Stimulated activated CD4-positive, alpha-beta T cell treated with anti-CD3 and anti-CD28 coated beads, Interleukin-2, amount 100 ng/mL, for 24 hours (primary cell): ENCODE measurements at regions not wholly inside any gene's neighbourhood (a gene's known extent, or its start where the extent isn't known, plus 50 kb on each side); places are given as distances from the start of the nearest gene placed in this dataset.
"Not testable (repeated sequence)": the region's sequence is repeated elsewhere in the genome, so short reads cannot be mapped to it uniquely, and the experiment has no call there.

ENCODE experiments used
- DNase-seq, 2 donors: peaks; one replicate each; pipeline ENCODE4 v3.0.0-alpha.2; 2020

DNA sequence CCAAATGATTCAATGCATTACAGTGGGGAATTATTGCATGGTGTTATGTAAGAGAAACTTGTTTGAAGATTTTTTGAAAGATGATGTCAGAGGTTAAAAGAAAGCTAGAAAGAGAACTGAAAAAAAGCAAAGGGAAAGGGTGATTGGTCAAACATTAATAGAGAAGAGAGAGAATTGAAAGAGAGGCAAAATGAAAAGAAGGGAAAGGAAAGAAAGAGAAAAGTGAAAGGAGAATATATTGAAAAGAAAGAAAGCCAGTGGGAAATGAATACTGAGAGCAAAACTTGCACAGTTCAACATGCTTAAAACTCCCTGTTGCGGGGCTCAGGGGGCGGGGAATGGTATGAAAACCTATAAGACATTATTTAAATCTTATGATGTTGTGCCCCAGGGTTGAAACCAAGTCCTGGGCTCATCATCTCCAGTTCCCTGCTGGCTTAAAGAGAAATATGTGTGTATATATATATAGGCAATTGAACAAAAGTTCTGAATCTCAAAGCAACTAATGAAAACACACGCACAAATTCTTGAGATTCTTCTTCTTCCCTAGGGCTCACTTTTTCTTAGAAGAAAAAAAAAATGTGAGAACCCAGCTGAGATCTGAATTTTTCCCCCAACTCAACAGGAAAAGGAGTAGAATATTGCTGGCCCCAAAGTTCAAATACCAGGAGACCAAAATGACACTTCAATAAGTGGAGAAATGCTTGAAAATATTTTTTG is 2045.9 kb upstream of the CELF4 start:
- no peak for DNase-seq

DNA sequence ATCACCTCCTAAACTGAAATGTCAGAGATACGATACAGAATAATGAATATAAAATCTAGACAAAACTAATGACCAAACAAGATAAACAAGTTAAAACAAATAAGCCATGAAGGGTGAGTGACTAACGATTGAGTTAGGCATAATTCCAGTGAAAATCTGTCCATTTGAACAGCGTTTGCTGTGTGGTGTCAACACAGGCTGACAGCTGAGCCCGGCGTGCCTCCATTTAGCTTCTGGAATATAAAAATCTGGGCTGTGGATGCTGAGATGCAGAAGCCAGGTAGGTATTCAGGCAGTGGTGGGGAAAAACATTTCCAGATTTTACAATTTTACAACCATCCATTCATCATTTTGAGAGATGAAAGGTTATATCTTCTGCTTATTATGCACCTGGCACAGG is 2041.4 kb upstream of the CELF4 start:
- no peak for DNase-seq

DNA sequence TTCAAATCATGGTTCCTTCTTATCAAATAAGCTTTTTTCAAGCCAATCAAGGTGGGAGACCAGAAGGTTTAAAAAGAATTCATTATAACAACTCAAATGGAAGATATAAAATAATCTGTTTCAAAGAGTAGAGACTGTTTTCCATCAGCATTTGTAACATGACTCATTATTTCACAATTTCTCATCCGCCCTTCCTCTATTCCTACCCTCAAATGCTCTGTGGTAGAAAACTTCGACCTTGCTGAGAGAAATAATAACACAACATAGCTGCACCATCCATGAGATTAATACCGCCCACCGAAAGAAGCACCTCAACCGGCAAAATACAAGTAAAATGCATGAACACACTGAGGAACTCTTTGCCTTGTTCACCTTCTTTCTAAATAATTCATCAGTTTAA is 2039.2 kb upstream of the CELF4 start:
- DNase-seq = no peak

DNA sequence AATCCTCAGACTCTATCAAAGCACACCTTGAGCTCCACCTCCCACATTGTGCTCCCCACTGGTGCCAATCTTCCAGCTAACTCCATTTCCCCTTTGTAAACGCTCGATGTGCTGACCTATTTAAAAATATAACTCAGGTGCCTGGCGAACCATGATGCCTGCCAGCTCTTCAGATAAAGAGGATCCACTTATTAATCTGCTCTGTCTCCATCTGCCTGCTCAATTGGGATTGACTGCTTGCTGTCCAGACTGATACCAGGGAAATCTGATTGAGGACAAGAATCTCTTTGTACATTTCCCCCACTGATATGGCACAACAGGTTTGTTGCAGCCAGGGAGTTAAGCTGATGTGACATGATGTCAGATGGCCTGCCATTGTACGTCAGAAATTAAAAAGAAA is 2036.5 kb upstream of the CELF4 start:
- no peak for DNase-seq

DNA sequence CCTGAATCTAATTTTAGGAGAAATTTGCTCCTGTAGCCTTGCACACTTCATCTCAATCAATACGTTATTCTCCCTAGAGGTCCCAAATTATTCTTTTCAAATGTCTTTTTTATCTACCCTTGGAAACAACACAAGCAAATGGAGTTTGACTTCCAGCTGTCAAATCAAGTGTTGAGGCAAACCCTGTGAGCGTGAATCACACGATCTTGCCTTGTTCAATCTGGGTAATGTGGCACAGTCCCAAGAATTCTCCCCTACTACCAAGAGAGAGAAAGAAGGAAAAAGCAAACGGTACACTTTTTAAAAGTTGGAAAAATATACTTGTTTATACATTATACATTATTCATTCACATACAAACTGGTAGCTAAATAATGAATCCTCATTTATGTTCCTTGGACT is 2035.3 kb upstream of the CELF4 start:
- DNase-seq = no peak

DNA sequence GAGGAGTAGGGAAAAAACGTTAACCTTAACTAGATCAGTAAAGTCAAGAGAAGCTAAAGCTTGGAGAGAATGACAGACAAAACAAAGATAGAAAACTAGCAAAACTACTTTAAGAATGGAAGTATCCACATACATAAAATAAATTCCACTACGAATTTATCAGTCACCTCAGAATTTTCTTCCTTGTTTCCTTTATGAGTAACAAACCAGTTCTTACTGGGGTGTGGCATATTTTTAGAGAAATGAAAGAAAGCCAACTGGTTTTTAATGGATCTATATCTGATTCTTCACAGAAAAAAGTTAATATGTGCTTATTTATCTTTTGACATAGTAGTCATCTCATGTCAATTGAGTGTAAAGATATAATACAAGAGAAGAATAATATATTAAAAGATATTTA is 2033.7 kb upstream of the CELF4 start:
- DNase-seq = no peak

DNA sequence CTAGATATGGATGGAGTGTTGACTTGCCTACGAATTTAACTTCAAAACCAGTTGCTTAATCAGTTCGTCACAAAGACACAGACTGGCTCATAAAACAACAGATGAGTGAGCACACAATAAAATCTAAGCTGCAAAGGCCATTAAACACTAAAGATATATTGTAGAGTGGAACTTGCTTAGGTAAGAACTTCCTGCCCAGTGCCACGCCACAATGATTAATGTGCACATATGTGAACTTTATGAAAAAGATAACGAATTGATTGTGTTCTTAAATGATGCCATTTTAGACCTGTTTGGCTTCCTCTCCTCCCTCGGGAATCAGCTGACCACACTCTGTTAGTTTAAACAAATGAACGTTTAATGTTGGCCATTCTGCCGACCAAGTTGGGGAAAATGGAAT is 2031.3 kb upstream of the CELF4 start:
- DNase-seq = no peak

DNA sequence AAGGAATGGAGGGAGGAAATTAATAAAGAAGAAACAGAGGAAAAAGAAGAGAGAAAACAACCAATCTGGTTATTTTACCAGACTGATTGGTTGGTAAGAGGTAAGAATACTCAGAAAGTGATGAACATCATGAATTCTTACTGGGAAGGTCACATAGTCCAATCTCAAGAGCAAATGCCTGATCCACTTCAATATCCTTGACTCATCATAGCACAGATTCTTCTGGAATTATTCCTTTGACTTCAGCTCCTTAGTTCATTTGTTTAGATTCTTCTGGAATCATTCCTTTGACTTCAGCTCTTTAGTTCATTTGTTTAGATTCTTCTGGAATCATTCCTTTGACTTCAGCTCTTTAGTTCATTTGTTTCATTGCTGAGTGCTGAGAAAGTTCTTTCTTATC is 2030.6 kb upstream of the CELF4 start:
- DNase-seq = no peak

DNA sequence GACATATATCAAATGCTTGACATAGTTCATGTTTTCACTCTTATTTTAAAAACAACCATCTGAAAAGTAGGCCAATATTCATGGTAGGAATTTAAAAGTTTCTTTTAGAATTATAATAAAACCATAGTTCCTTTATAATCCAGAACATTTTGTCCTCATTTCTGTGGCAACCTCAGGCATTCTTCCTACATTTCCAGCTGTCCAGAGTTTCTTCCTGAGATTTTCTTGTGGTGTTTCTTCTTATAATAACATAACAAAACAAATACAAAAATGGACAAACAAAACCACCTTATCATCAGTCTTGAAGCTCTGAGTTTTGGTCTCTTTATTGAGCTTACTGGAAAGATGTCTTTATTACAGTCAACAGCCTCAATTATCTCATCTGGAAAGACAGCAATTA is 2028.6 kb upstream of the CELF4 start:
- DNase-seq = no peak

DNA sequence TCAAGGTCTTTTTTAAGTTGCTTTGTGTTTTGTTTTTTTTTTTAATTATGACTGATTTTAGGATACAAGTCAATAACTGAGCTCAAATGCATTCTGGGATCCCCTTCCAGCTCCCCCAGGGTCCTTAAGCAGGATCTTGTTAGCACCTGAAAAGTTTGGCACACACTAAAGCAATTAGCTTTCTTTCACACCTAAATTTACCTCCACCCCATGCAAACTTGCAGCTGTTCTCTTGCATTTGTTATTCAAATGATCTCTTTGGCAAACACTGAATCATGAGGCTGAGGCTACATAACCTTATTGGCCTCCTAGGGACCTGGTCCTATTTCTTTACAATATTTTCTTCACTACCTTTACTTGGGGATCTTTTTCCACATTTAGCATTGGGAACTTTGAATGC is 2026.1 kb upstream of the CELF4 start:
- DNase-seq = no peak

DNA sequence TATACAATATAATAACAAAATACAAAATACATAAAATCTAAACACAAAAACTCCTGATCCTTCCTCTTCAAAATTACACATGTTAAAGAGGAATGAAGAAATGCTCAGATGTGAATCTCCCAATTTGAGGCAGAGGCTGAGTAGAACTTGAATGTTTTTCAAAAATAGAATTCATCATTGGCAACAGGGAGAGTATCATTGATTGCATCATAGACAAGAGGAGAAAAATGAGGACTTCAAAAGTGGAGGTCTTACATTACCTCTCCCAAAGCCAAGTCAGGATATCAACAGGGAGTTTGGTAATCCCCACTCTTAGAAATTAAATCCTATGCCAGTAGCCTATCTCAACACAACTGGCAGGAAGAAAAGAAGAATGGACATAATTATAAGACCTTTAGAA is 2023.9 kb upstream of the CELF4 start:
- DNase-seq = no peak

DNA sequence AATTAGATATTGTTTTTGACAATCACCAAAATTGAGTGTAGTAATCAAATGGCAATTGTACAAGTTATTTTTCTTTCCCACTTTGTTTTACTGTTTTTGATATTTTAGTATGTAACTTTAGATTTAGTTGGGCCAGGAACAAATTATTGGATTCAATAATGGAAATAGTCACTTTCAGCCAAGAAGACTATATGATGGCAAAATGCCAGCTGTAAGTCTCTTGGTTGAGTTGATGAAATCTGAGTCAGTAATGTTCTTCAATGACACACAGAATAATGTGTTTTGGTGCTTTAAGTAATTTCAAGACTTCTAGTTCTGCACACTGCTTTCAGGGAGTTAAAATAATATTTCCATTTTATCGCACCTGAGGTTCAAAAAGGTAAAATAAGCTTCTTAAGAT is 2022.0 kb upstream of the CELF4 start:
- DNase-seq = no peak

DNA sequence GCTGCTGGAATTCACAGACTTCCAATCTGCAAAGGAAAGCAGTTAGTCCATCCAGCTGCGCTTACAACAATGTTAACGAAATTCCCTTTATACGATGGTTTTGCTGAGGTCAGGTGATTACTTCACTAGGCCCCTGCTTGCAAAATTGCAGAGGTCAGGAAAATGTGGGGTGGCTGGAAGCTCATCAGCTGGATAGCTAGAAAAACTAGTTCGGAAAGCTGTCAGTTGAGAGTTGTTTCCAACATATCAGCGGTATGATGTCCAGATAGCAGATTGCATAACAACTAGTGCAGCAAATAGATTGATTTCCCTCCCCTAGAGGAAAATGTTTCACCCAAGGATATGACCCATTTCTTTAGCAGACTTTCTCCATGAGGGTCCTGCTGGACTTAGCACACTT is 2021.1 kb upstream of the CELF4 start:
- no peak for DNase-seq

DNA sequence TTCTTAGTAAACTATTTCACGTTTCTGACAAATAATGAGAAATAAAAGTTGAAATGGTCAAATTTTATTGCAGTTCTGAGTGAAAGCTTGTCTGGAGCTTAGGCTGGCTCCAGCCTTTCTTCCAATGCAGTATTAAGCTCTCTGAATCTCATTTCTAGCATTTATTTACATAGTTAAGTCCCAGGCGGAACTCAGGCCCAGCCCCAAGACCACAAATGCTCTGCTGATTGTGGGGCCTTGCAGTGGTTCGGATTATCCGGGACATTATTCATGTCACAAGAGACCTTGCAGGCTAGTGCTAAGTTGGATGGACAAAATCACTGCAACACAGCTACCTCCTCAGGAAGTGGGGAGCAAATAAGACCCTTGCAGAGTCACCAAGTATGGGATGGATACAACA is 2009.3 kb upstream of the CELF4 start:
- no peak for DNase-seq

DNA sequence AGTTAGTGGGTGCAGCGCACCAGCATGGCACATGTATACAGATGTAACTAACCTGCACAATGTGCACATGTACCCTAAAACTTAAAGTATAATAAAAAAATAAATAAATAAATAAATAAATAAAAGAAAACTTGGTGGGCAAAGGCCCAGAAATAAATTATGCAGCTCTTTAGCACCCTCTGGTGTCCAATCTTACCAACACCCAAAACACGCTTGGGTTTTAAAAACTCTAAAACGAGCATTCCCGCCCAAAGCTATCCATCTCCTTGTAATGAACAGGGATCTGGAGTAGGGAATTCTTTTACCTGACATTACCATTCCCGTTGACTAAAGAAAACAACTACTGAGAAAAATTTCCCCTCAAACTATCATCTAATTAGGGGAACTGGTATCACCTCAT is 2005.9 kb upstream of the CELF4 start:
- no peak for DNase-seq

DNA sequence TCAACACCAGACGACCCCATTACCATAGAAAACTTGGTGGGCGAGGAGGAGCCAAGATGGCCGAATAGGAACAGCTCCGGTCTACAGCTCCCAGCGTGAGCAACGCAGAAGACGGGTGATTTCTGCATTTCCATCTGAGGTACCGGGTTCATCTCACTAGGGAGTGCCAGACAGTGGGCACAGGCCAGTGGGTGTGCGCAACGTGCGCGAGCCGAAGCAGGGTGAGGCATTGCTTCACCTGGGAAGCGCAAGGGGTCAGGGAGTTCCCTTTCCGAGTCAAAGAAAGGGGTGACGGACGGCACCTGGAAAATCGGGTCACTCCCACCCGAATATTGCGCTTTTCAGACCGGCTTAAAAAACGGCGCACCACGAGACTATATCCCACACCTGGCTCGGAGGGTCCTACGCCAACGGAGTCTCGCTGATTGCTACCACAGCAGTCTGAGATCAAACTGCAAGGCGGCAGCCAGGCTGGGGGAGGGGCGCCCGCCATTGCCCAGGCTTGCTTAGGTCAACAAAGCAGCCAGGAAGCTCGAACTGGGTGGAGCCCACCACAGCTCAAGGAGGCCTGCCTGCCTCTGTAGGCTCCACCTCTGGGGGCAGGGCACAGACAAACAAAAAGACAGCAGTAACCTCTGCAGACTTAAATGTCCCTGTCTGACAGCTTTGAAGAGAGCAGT is 2000.1 kb upstream of the CELF4 start:
- DNase-seq = not testable (repeated sequence)

DNA sequence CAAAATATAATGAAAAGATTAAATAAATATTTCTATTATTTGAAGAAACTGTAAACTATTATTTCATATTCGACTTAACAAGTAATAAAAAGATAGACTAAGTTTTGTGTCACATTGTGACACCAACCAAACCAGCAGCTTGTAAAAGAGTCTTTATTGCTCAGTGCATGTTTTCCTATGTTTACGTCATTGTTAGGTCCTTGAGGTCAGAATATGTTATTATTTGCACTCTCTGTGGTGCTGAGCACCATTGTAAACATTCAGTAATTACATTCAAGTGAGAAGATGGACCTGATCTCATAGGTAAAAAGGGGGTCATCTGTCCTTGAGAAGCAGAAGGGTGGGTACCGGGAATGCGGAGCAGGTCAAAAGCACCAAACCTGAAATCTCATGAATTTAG is 1999.1 kb upstream of the CELF4 start:
- DNase-seq = no peak

DNA sequence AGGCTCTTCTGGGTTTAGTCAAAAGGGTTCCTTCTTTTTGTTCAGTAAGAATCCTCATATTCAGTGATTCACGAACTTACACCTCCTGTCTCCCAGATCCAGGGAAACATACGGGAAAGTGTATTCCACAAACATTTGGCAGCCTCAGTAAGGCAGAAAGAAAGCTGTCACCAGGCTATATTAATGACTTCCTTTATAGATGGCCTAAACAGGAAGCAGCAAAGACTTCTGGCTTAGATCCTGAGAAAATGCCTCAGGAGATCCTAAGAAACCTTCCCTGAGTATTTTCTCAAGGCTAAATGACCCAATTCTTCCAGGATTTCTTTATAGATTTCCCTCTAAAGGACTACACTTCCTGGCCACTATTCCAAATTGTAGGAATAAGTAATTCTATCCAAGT is 1995.5 kb upstream of the CELF4 start:
- DNase-seq = no peak

DNA sequence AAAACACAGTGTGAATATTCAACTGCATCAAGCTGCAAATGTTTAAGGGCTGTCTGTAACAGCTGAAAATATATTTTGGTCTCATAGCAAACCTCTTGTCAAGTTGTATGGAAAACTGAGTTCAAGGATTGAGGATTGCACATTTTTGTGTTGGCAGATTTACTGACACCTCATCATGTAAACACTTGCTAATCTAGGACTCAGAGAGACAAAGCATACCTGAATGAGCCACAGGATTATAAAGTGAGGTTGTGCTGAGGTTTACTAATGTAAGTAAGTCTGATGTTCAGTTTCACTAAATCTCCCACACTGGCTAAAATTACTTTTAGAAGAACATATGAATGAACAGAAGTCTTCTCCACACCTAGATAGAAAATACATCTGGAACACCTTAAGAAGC is 1993.1 kb upstream of the CELF4 start:
- DNase-seq = no peak

DNA sequence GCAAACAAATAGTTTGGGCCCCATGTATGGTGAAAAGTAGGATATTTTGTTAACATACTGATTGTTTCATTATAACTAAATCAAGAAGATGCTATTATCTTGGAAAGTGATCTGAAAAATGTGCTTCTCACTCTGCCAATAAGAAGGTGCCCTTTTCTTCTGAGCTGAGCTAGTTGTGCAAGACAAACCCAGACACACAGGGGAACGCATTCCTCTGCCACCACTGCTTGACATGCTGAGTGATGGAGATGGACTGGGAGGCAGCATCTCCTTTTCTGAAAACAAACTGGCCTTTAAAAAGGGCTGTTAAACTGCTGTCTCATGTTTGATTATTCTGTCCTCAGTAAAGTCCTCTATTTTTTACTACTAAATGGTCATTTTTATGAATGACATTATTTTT is 1989.9 kb upstream of the CELF4 start:
- no peak for DNase-seq

DNA sequence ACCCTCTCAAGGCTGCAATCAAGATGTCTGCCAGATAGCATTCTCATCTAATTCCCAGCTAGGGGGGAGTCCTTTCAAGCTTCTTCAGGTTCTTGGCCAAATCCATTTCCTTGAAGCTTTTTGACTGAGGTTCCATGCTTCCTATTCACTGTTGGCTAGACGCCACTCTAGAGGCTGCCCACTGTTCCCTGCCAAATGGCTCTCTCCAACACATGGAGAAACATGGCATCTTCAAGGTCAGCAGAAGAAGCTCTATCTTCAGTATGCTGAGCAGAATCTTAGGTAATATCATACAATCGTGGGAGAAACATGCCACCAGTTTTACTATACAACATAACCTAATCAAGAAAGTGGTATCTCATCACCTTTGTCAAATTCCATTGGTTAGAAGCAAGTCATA is 1985.1 kb upstream of the CELF4 start:
- no peak for DNase-seq

DNA sequence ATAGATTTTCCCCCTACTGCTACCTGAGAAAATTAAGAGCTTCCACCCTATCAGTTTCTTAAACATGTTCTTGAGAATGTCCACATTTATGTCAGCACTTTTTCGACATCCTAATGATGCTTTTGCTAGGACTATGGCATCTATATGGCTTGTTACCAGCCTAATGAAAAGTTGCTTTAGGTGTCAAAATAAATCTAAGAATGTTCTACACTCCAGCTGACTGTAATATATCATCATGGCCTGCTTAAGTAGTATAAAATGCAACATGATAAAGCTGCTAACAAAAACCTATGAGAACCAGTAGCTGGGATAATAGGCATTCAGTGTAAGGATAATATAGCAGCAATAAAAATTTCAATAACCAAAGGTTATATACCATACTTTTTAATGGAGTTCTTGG is 1983.5 kb upstream of the CELF4 start:
- no peak for DNase-seq

DNA sequence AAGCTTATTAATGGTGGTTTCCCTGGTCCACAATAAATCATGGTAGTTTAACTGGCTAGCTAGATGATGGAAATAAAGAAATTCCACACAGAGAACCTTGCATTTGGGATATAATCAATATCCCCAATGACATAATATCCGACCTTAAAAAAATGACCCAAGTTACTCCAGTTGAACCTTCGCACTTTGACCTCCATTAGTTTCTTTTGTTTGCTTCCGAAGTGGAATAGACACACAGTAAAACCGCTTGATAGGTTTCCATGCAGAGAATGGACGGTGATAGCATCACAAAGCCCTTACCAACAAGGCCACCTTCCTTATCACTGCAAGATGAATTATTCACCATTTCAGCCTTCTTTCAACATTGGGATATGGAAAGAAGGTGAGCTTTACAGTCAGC is 1966.1 kb upstream of the CELF4 start:
- DNase-seq = no peak

DNA sequence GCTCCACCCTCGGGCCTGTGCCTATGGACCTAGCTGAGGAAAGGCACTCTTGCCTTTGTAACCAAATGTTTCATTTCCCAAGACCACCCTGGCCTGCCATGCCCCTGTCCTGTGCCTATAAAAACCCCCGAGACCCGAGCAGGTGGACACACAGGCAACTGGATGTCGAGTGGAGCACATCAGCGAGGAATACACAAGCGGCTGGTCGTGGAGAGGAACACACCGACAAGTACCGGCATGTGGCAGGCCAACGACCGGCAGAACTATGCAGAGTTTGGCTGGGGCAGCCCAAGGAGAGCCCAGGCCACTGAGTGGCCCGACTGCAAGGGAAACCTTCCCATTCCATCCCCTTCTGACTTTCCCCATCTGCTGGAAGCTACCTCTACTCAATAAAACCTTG is 1963.8 kb upstream of the CELF4 start:
- DNase-seq = no peak

DNA sequence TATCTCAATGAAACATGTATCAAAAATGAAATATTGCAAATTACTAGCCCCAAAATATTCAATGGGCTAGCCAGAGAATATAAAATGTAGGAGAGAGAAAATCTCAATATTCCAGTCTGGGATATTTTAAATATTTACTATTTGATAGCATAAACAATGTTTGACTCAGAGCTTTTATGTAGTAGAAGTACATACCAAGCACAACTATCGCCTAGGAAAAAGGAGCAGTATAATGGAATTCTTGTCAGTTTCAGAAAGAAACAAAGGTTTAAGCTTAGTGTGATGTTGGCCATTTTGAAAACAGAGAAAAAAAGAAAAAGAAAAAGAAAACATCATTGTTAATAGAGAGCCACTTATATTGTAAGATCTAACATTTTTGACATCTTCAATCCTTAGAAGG is 1961.9 kb upstream of the CELF4 start:
- no peak for DNase-seq
